Dedifferentiated amniotic fluid mesenchymal stem cell (primary cell): ENCODE measurements at regions not wholly inside any gene's neighbourhood (a gene's known extent, or its start where the extent isn't known, plus 50 kb on each side); places are given as distances from the start of the nearest gene placed in this dataset.
"Not testable (repeated sequence)": the region's sequence is repeated elsewhere in the genome, so short reads cannot be mapped to it uniquely, and the experiment has no call there.

ENCODE experiments used
- DNase-seq: peaks from one replicate; pipeline ENCODE4 v3.0.0-alpha.2; 2016; ENCODE audit errors: extremely low spot score

- DNase-seq = no peak
These were observed 237.6 kb downstream of the IKZF2 start for GRCh38 chr2:212913640-212914306.

- DNase-seq = peak; percentile 58
These were observed 238.8 kb downstream of the IKZF2 start for GRCh38 chr2:212912445-212913103.

- DNase-seq = no peak
These were observed 240.4 kb downstream of the IKZF2 start for GRCh38 chr2:212911011-212911410.

- DNase-seq = no peak
These were observed 242.6 kb downstream of the IKZF2 start for GRCh38 chr2:212908682-212909435.

GRCh38 chr2:212908031-212908430 lies 243.4 kb downstream of the IKZF2 start:
- DNase-seq = no peak

GRCh38 chr2:212906620-212907019 lies 244.8 kb downstream of the IKZF2 start:
- no peak for DNase-seq

DNA sequence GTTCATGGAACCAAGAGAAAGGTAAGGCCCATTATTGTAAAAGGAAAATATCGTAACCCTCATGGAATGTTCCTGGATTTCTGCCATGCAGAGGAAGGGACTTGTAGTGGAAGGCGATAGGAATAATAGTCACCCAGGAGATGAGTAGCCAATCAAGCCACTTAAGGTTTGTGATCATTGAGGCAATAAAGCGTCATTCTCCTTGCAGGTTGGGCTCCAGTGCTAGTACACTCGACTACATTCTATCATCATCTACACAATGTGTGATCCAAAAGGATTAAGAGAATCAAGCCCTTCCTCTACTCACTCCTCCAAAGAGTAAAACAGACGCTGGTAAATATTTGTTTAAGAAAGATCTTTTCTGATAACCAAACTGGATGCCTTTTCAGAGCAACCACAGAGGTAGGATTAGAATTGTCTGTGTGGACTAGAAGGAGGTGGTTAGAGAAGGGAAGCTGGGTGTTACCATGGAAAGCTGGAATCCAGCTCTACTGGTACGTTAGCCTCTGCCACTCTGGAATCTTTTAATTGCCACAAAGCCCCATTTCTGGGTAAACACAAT lies 245.7 kb downstream of the IKZF2 start:
- no peak for DNase-seq

DNA sequence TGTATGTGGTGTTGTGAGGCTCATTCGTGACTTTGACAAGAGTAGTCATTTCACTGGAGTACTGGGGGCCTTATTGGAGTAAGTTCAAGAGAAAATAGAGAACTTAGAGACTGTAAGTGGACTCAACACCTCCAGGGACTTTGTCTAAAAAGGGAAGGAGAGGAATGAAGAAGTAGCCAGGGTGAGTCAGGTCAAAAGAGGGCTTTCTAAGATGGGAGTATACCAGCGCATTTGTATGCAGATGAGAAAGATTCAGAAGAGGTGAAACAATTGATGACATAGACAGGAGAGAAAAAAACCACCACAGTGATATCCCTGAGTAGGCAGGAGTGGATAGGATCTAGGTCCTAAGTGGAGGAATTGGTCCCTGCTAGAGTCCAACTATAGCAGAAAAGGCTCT lies 246.8 kb downstream of the IKZF2 start:
- no peak for DNase-seq

- DNase-seq = no peak
These were observed 248.0 kb downstream of the IKZF2 start for GRCh38 chr2:212903413-212903812.

GRCh38 chr2:212902421-212902820 lies 249.0 kb downstream of the IKZF2 start:
- no peak for DNase-seq

- no peak for DNase-seq
These were observed 249.7 kb downstream of the IKZF2 start for GRCh38 chr2:212901604-212902275.

- DNase-seq = no peak
These were observed 250.7 kb downstream of the IKZF2 start for GRCh38 chr2:212900715-212901114.

GRCh38 chr2:212898011-212898410 lies 253.4 kb downstream of the IKZF2 start:
- no peak for DNase-seq

- DNase-seq = peak; percentile 45
These were observed 254.1 kb downstream of the IKZF2 start for GRCh38 chr2:212897296-212897695.

DNA sequence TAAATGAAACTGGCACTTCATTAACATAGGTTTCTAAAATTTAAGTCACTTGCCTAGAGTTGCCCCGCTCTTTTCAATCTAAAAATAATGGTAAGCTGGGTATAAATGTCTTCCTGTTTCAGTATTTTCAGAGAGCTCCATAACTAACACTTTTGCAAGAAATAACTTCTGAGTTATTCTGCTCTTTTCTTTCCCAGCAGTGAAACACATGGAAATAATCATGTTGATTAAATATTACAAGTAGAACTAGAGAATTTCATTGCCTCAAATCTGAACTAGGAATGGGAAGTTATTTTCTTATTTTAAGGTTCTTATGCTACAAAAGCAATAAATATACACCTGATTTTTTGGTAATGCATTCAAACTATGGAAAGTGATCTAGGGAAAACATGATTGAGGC lies 257.4 kb downstream of the IKZF2 start:
- no peak for DNase-seq

GRCh38 chr2:212893216-212893615 lies 258.2 kb downstream of the IKZF2 start:
- no peak for DNase-seq

DNA sequence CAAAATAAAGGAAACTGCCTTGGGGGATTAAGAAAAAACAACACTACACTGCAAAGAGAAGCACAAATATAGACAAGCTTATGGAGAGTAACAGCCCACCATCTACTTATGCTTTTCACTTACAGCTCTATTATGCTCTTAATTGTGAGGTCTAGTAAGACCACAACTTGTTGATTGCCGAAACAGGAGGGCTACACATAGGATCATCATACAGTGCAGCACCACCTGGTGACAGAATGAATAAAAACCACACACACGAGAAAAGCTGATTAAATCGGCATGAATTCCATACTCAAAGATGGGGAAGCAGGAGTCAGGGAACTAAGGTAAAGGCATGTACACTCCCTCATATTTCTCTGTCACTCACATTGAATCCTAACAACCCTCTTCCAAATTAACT lies 259.2 kb downstream of the IKZF2 start:
- DNase-seq = no peak

GRCh38 chr2:212891580-212891979 lies 259.8 kb downstream of the IKZF2 start:
- DNase-seq = no peak

GRCh38 chr2:212882626-212883025 lies 268.8 kb downstream of the IKZF2 start:
- DNase-seq = no peak

DNA sequence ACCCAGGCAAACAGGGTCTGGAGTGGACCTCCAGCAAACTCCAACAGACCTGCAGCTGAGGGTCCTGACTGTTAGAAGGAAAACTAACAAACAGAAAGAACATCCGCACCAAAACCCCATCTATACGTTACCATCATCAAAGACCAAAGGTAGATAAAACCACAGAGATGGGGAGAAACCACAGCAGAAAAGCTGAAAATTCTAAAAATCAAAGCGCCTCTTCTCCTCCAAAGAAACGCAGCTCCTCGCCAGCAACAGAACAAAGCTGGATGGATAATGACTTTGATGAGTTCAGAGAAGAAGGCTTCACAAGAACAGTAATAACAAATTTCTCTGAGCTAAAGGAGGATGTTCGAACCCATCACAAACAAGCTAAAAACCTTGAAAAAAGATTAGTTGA lies 274.9 kb downstream of the IKZF2 start:
- not testable (repeated sequence) for DNase-seq

GRCh38 chr2:212875950-212876349 lies 275.5 kb downstream of the IKZF2 start:
- not testable (repeated sequence) for DNase-seq

DNA sequence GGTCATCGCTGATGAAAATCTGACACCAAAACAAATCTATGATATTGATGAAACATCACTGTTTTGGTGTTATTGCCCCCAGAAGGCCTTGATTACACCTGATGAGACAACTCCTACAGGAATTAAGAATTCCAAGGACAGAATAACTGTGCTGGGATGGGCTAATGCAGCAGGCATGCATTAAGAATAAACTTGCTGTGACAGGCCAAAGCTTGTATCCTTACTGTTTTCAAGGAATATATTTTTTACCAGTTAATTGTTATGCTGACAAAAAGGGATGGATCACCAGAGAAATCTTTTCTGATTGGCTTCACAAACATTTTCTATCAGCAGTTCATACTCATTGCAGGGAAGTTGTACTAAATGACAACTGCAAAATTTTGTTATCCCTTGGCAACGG lies 278.2 kb downstream of the IKZF2 start:
- no peak for DNase-seq
